Ascending aorta (tissue), 2 donors: ENCODE measurements at regions not wholly inside any gene's neighbourhood (a gene's known extent, or its start where the extent isn't known, plus 50 kb on each side); places are given as distances from the start of the nearest gene placed in this dataset.

Experiments used
- DNase-seq, 2 donors: peaks; one replicate each; pipeline ENCODE4 v3.0.0-alpha.2; 2019; ENCODE audit warnings: low spot score in 2 of 2
- H3K27ac ChIP-seq, 2 donors: fragments of 200-600 bp; sonication (generic); one replicate each; pipeline ENCODE4 v1.5.1; 2016 to 2017; ENCODE audit warnings: mild to moderate bottlenecking in 1 of 2
- H3K27me3 ChIP-seq: fragments of 200-600 bp; sonication (generic); one replicate; pipeline ENCODE4 v1.5.1; 2017
- H3K36me3 ChIP-seq, 2 donors: fragments of 200-600 bp; sonication (generic); one replicate each; pipeline ENCODE4 v1.5.1; 2016
- H3K4me1 ChIP-seq, 2 donors: fragments of 200-600 bp; sonication (generic); one replicate each; pipeline ENCODE4 v1.5.1; 2016 to 2017; ENCODE audit warnings: mild to moderate bottlenecking in 1 of 2
- H3K4me3 ChIP-seq, 2 donors: fragments of 200-600 bp; sonication (generic); one replicate each; pipeline ENCODE4 v1.5.1; 2016 to 2017; ENCODE audit warnings: mild to moderate bottlenecking in 1 of 2
- H3K9me3 ChIP-seq, 2 donors: fragments of 200-600 bp; sonication (generic); one replicate each; pipeline ENCODE4 v1.5.1; 2016
- intact Hi-C: fragments of 100-400 bp; cut with DNase I; formaldehyde crosslinking; loops from one replicate; pipeline ENCODE4 v1.15.1; 2023
- TF ChIP-seq, protein P1 (sequence below), 3 experiments: fragments of 200-600 bp in 2 of 3; fragments of 450-650 bp in 1 of 3; sonication (generic) in 2 of 3; IDR thresholded peaks; one replicate each; pipeline ENCODE4 v1.5.1; 2016 to 2019; ENCODE audit warnings: antibody characterized with exemption in 3 of 3, mild to moderate bottlenecking in 1 of 3, moderate library complexity in 1 of 3

- Histone ChIP-seq H3K4me3 (no peak overlapping the region), H3K4me1 (no peaks in the 10 kb centered on the region), H3K36me3 (no peaks in the 10 kb centered on the region), H3K9me3 (no peaks in the 10 kb centered on the region), H3K27me3 (no peaks in the 10 kb centered on the region), H3K27ac (no peak overlapping the region)
- DNase-seq, result no peak
- intact Hi-C loops, result no loop called here
- TF ChIP-seq, protein P1, sequence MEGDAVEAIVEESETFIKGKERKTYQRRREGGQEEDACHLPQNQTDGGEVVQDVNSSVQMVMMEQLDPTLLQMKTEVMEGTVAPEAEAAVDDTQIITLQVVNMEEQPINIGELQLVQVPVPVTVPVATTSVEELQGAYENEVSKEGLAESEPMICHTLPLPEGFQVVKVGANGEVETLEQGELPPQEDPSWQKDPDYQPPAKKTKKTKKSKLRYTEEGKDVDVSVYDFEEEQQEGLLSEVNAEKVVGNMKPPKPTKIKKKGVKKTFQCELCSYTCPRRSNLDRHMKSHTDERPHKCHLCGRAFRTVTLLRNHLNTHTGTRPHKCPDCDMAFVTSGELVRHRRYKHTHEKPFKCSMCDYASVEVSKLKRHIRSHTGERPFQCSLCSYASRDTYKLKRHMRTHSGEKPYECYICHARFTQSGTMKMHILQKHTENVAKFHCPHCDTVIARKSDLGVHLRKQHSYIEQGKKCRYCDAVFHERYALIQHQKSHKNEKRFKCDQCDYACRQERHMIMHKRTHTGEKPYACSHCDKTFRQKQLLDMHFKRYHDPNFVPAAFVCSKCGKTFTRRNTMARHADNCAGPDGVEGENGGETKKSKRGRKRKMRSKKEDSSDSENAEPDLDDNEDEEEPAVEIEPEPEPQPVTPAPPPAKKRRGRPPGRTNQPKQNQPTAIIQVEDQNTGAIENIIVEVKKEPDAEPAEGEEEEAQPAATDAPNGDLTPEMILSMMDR (IDR thresholded peaks at IDR 0.05), result no peak
Observed at GRCh38 chr14:81681541-81681940, 147.9 kb upstream of the SEL1L start.

DNA sequence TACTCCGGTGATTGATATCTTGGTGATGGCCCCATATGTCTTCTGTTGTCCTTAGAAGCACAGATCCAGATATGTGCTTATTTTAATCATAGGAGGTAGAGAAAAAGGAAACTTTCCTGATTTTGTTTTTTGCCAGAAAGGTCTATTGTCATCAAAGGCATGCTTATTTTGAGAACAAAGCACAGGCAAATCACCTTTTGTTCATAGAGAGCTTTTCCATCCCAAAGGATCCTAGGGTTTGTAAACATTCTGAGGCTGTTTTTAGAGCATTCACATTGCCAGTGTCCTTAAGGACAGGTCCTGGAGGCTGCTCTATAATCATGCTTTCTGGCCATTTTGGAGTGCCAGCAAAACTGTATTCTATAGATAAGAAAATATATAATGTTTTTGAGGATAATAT lies 148.5 kb upstream of the SEL1L start:
- no peak for DNase-seq
- H3K36me3 ChIP-seq, result no peaks in the 10 kb centered on the region
- no peak overlapping the region for H3K4me3 ChIP-seq
- H3K9me3 ChIP-seq, result no peaks in the 10 kb centered on the region
- TF ChIP-seq, protein P1 (IDR thresholded peaks at IDR 0.05), result no peak
- intact Hi-C loops, result no loop called here
- no peaks in the 10 kb centered on the region for H3K4me1 ChIP-seq
- H3K27me3 ChIP-seq, result no peaks in the 10 kb centered on the region
- no peak overlapping the region for H3K27ac ChIP-seq

DNA sequence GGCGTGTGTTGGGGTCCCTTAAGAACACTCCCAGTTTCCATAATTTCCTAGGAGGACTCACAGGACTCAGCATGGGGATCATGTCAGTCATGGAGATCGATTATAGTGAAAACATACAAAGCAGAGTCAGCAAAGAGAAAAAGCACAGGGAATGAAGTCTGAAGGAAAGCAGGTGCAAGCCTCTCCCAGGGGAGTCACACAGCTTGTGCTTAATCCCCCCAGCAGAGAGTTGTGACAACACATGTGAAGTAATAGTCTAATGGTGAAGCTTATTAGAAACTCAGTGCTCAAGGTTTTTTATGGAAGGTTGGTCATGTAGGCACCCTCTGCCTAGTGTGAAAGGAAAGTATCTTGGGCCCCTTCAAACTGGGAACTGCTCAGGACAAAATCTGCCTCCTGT lies 149.0 kb upstream of the SEL1L start:
- Histone ChIP-seq H3K9me3 (no peaks in the 10 kb centered on the region), H3K4me1 (no peaks in the 10 kb centered on the region), H3K27ac (no peak overlapping the region), H3K27me3 (no peaks in the 10 kb centered on the region), H3K4me3 (no peak overlapping the region), H3K36me3 (no peaks in the 10 kb centered on the region)
- no peak for DNase-seq
- intact Hi-C loops, result no loop called here
- TF ChIP-seq, protein P1 (IDR thresholded peaks at IDR 0.05), result no peak

- no peaks in the 10 kb centered on the region for H3K27me3 ChIP-seq
- H3K4me3 ChIP-seq, result no peak overlapping the region
- no peaks in the 10 kb centered on the region for H3K4me1 ChIP-seq
- DNase-seq, result no peak
- H3K36me3 ChIP-seq, result no peaks in the 10 kb centered on the region
- TF ChIP-seq, protein P1 (IDR thresholded peaks at IDR 0.05), result no peak
- H3K27ac ChIP-seq, result no peak overlapping the region
- no peaks in the 10 kb centered on the region for H3K9me3 ChIP-seq
- intact Hi-C loops, result no loop called here
Observed at GRCh38 chr14:81684696-81685095, 151.0 kb upstream of the SEL1L start.

- Histone ChIP-seq H3K4me3 (no peak overlapping the region), H3K27me3 (no peaks in the 10 kb centered on the region), H3K36me3 (no peaks in the 10 kb centered on the region), H3K4me1 (no peaks in the 10 kb centered on the region), H3K9me3 (no peaks in the 10 kb centered on the region), H3K27ac (no peak overlapping the region)
- TF ChIP-seq, protein P1 (IDR thresholded peaks at IDR 0.05), result no peak
- intact Hi-C loops, result no loop called here
- no peak for DNase-seq
Observed at GRCh38 chr14:81686512-81686911, 152.9 kb upstream of the SEL1L start.

- Histone ChIP-seq H3K27ac (no peak overlapping the region), H3K4me1 (no peaks in the 10 kb centered on the region), H3K9me3 (no peaks in the 10 kb centered on the region), H3K4me3 (no peak overlapping the region), H3K36me3 (no peaks in the 10 kb centered on the region), H3K27me3 (no peaks in the 10 kb centered on the region)
- TF ChIP-seq, protein P1 (IDR thresholded peaks at IDR 0.05), result no peak
- intact Hi-C loops, result no loop called here
- no peak for DNase-seq
Observed at GRCh38 chr14:81691931-81692330, 158.3 kb upstream of the SEL1L start.
